Lower leg skin (tissue), 3 donors: ENCODE measurements at regions not wholly inside any gene's neighbourhood (a gene's known extent, or its start where the extent isn't known, plus 50 kb on each side); places are given as distances from the start of the nearest gene placed in this dataset.

Experiments
- CTCF ChIP-seq, 3 donors: fragments of 450-650 bp; IDR thresholded peaks; one replicate each; pipeline ENCODE4 v1.5.1; 2016; ENCODE audit warnings: antibody characterized with exemption in 3 of 3, mild to moderate bottlenecking in 3 of 3, moderate library complexity in 2 of 3
- POLR2A ChIP-seq, 2 donors: fragments of 450-650 bp; IDR thresholded peaks; one replicate each; pipeline ENCODE4 v1.6.1; 2016 to 2017; ENCODE audit warnings: antibody characterized with exemption in 2 of 2, mild to moderate bottlenecking in 1 of 2, moderate library complexity in 1 of 2

DNA sequence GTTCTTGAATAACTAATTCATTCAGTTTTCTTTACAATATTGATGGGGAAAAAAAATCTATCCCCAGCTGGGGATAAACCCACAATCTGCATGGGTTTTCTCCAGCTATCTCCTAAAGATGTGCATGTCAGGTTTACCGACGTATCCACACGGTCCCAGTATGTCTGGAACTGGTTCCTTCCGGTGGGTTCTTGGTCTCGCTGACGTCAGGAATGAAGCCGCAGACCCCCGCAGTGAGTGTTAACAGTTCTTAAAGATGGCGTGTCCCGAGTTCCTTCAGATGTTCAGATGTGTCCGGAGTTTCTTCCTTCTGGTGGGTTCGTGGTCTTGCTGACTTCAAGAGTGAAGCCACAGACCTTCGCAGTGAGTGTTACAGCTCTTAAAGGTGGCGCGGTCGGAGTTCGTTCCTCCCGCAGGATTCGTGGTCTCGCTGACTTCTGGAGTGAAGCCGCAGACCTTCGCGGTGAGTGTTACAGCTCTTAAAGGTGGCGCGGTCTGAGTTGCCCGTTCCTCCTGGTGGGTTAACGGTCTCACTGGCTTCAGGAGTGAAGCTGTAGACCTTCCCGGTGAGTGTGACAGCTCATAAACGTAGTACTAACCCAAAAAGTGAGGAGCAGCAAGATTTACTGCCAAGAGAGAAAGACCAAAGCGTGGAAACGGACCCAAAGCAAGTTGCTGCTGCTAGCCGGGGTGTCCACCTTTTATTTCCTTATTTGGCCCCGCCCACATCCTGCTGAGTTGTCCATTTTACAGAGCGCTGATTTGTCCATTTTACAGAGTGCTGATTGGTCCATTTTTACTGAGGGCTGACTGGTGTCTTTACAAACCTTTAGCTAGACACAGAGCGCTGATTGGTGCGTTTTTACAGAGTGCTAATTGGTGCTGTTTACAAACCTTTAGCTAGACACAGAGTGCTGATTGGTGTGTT is 195.1 kb upstream of the NR2F2 start:
- TF ChIP-seq CTCF (IDR thresholded peaks at IDR 0.05) (no peak), POLR2A (IDR thresholded peaks at IDR 0.05) (no peak)
